HepG2 (cell line): ENCODE measurements at regions not wholly inside any gene's neighbourhood (a gene's known extent, or its start where the extent isn't known, plus 50 kb on each side); places are given as distances from the start of the nearest gene placed in this dataset.

Experiments
- GPN1 ChIP-seq: sonication (generic); formaldehyde crosslinking; IDR thresholded peaks from 2 replicates; pipeline ENCODE4 v1.5.1; 2020; ENCODE audit warnings: missing genetic modification reagents, borderline replicate concordance
- NR2F6 ChIP-seq, 2 experiments: IDR thresholded peaks; 2 replicates each; pipeline ENCODE4 v1.6.1; 2016; ENCODE audit warnings: antibody characterized with exemption in 1 of 2, mild to moderate bottlenecking in 1 of 2
- POLR2A ChIP-seq, 2 experiments: IDR thresholded peaks; 2 replicates each; pipeline ENCODE4 v1.6.1; 2011; ENCODE audit warnings: low read depth in 2 of 2, low read length in 2 of 2, mild to moderate bottlenecking in 1 of 2, moderate library complexity in 1 of 2; ENCODE audit not compliant: insufficient read depth in 1 of 2
- TF ChIP-seq, protein P1 (sequence below): sonication (generic); formaldehyde crosslinking; IDR thresholded peaks from 2 replicates; pipeline ENCODE4 v1.5.0; 2020; ENCODE audit warnings: mild to moderate bottlenecking, missing genetic modification reagents, moderate library complexity
- TF ChIP-seq, protein P2 (sequence below), 2 experiments: sonication (generic) in 1 of 2; formaldehyde crosslinking in 1 of 2; IDR thresholded peaks; 2 replicates each; pipeline versions ENCODE4 v1.5.1 to v1.6.1; 2011 to 2020; ENCODE audit warnings: borderline replicate concordance in 1 of 2, low read depth in 1 of 2, low read length in 1 of 2, mild to moderate bottlenecking in 1 of 2, missing genetic modification reagents in 1 of 2, moderate library complexity in 1 of 2
- TF ChIP-seq, protein P3 (sequence below): sonication (generic); formaldehyde crosslinking; IDR thresholded peaks from 2 replicates; pipeline ENCODE4 v1.4.0; 2020; ENCODE audit warnings: missing genetic modification reagents, mild to moderate bottlenecking, borderline replicate concordance

DNA sequence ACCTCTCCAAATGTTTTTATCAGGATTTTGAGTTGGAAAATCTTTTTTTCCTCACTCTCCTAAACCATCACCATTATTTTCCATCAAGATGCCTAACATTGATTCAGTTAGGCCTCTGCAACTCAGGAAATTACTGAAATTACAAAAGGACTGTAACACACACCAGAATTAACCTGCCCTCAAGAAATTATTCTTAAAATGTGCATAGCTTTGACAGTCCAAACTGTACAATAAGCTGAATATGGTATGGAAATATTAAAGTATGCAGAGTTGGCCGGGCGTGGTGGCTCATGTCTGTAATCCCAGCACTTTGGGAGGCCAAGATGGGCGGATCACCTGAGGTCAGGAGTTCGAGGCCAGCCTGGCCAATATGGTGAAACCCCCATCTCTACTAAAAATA lies 50.2 kb upstream of the PHLPP1 start:
- no peak for TF ChIP-seq GPN1 (CRISPR knock-in tag)
- no peak for TF ChIP-seq NR2F6 (IDR thresholded peaks at IDR 0.05)
- no peak for TF ChIP-seq NR2F6 (CRISPR knock-in tag; IDR thresholded peaks at IDR 0.05)
- TF ChIP-seq, protein P1, sequence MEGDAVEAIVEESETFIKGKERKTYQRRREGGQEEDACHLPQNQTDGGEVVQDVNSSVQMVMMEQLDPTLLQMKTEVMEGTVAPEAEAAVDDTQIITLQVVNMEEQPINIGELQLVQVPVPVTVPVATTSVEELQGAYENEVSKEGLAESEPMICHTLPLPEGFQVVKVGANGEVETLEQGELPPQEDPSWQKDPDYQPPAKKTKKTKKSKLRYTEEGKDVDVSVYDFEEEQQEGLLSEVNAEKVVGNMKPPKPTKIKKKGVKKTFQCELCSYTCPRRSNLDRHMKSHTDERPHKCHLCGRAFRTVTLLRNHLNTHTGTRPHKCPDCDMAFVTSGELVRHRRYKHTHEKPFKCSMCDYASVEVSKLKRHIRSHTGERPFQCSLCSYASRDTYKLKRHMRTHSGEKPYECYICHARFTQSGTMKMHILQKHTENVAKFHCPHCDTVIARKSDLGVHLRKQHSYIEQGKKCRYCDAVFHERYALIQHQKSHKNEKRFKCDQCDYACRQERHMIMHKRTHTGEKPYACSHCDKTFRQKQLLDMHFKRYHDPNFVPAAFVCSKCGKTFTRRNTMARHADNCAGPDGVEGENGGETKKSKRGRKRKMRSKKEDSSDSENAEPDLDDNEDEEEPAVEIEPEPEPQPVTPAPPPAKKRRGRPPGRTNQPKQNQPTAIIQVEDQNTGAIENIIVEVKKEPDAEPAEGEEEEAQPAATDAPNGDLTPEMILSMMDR (CRISPR knock-in tag), result no peak
- TF ChIP-seq, protein P2, sequence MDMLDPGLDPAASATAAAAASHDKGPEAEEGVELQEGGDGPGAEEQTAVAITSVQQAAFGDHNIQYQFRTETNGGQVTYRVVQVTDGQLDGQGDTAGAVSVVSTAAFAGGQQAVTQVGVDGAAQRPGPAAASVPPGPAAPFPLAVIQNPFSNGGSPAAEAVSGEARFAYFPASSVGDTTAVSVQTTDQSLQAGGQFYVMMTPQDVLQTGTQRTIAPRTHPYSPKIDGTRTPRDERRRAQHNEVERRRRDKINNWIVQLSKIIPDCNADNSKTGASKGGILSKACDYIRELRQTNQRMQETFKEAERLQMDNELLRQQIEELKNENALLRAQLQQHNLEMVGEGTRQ (IDR thresholded peaks at IDR 0.05; ENCODE audit: low read depth, low read length), result no peak
- TF ChIP-seq, protein P2 (CRISPR knock-in tag; IDR thresholded peaks at IDR 0.05; ENCODE audit: borderline replicate concordance), result no peak
- TF ChIP-seq POLR2A (IDR thresholded peaks at IDR 0.05; ENCODE audit: insufficient read depth in 1 of 2, low read depth in 2 of 2, low read length in 2 of 2), result no peak
- TF ChIP-seq, protein P3, sequence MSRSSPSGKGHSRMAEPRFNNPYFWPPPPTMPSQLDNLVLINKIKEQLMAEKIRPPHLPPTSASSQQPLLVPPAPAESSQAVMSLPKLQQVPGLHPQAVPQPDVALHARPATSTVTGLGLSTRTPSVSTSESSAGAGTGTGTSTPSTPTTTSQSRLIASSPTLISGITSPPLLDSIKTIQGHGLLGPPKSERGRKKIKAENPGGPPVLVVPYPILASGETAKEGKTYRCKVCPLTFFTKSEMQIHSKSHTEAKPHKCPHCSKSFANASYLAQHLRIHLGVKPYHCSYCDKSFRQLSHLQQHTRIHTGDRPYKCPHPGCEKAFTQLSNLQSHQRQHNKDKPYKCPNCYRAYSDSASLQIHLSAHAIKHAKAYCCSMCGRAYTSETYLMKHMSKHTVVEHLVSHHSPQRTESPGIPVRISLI (CRISPR knock-in tag), result no peak
